Naive B cell (primary cell): ENCODE measurements at regions not wholly inside any gene's neighbourhood (a gene's known extent, or its start where the extent isn't known, plus 50 kb on each side); places are given as distances from the start of the nearest gene placed in this dataset.
"Not testable (repeated sequence)": the region's sequence is repeated elsewhere in the genome, so short reads cannot be mapped to it uniquely, and the experiment has no call there.

Source experiments
- ATAC-seq, 2 donors: fragments of 150-1000 bp; cut with Tn5 transposase; 2 replicates each; pipeline ENCODE4 v1.10.0; 2021; ENCODE audit warnings: low read depth in 2 of 2, mild to moderate bottlenecking in 2 of 2, moderate library complexity in 2 of 2
- DNase-seq: peaks from one replicate; pipeline ENCODE4 v3.0.0; 2022
- H3K27ac Mint-ChIP-seq, 6 donors: one replicate each; pipeline ENCODE4 v1.8.0; 2020 to 2022; ENCODE audit warnings: mild to moderate bottlenecking in 6 of 6, mixed read lengths in 6 of 6, moderate library complexity in 5 of 6, inconsistent platforms in 2 of 6
- H3K27me3 Mint-ChIP-seq, 3 donors: one replicate each; pipeline ENCODE4 v1.8.0; 2021 to 2022; ENCODE audit warnings: mixed read lengths in 3 of 3, mild to moderate bottlenecking in 1 of 3
- H3K36me3 Mint-ChIP-seq, 2 donors: one replicate each; pipeline ENCODE4 v1.8.0; 2020 to 2022; ENCODE audit warnings: mixed read lengths in 2 of 2, inconsistent platforms in 1 of 2, mild to moderate bottlenecking in 1 of 2
- H3K4me1 Mint-ChIP-seq, 3 donors: one replicate each; pipeline ENCODE4 v1.8.0; 2020 to 2022; ENCODE audit warnings: mixed read lengths in 3 of 3, inconsistent platforms in 1 of 3, mild to moderate bottlenecking in 1 of 3, moderate library complexity in 1 of 3
- H3K4me3 Mint-ChIP-seq, 8 donors: one replicate each; pipeline ENCODE4 v1.8.0; 2020 to 2022; ENCODE audit warnings: mild to moderate bottlenecking in 8 of 8, mixed read lengths in 8 of 8, moderate library complexity in 8 of 8, inconsistent platforms in 2 of 8
- H3K9me3 Mint-ChIP-seq, 7 donors: one replicate each; pipeline ENCODE4 v1.8.0; 2020 to 2022; ENCODE audit warnings: mixed read lengths in 7 of 7, mild to moderate bottlenecking in 5 of 7, inconsistent platforms in 2 of 7, moderate library complexity in 1 of 7

GRCh38 chr9:78714576-78714975, 417.7 kb downstream of the PSAT1 start:
- ATAC-seq (no peak), DNase-seq (no peak)
- Mint-ChIP-seq H3K4me3 (no peak overlapping the region), H3K36me3 (no peaks in the 10 kb centered on the region), H3K27me3 (peaks cover 0 to 9% (median 0%) of the 10 kb centered on the region in 3 donors), H3K27ac (no peak overlapping the region), H3K4me1 (peaks cover 0 to 7% (median 7%) of the 10 kb centered on the region in 3 donors), H3K9me3 (peaks cover 0 to 3% (median 0%) of the 10 kb centered on the region in 7 donors)

DNA sequence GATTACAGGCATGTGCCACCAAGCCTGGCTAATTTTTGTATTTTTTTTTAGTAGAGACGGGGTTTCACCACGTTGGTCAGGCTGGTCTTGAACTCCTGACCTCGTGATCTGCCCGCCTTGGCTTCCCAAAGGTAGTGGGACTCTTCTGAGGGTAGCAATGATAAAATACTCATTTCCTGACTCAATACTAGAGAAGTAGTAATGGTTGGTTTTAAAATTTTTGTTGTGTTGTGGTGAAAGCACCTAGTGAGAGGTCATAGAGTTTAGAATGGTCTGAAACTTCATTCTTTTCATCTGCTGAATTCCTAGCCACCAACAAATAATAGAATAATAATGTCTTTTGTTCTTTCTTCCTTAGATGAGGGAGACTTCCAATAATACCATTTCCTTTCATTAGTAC, 422.1 kb downstream of the PSAT1 start:
- H3K27me3 Mint-ChIP-seq, ATAC-seq, H3K4me3 Mint-ChIP-seq, H3K9me3 Mint-ChIP-seq, H3K36me3 Mint-ChIP-seq, H3K27ac Mint-ChIP-seq, DNase-seq: not testable (repeated sequence)
- peaks cover 5 to 12% (median 6%) of the 10 kb centered on the region in 3 donors for H3K4me1 Mint-ChIP-seq

GRCh38 chr9:78724896-78725295, 428.0 kb downstream of the PSAT1 start:
- no peak for ATAC-seq
- Mint-ChIP-seq H3K36me3 (peaks cover 23 to 30% of the 10 kb centered on the region in 2 donors), H3K4me3 (peak overlapping the region in 7 of 8 donors; percentile 9 to 65 (median 42)), H3K9me3 (peaks cover 19 to 55% (median 46%) of the 10 kb centered on the region in 7 donors), H3K27me3 (no peaks in the 10 kb centered on the region), H3K27ac (peak overlapping the region in 3 of 6 donors; percentile 21 to 71 (median 67)), H3K4me1 (peaks cover 25 to 46% (median 33%) of the 10 kb centered on the region in 3 donors)
- no peak for DNase-seq

DNA sequence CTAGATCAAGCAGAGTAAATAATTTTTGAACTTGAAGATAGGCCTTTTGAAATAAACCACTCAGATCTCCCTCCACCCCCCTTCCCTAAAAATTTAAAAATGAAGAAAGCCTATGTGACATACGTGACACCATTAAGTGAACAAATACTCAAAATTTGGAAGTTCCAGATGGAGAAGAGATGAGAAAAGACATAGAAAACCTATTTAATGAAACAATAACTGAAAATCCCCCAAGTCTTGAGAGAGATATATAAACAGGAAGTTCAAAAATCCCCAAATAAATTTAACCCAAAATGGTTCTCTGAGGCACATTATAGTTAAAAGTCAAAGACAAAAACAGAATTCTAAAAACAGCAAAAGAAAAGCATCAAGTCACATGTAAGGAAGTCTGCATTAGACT, 428.6 kb downstream of the PSAT1 start:
- H3K27me3 Mint-ChIP-seq: no peaks in the 10 kb centered on the region
- ATAC-seq: peak; percentile 76 to 83
- DNase-seq: no peak
- H3K4me1 Mint-ChIP-seq: peaks cover 25 to 45% (median 33%) of the 10 kb centered on the region in 3 donors
- peaks cover 23 to 30% of the 10 kb centered on the region in 2 donors for H3K36me3 Mint-ChIP-seq
- H3K4me3 Mint-ChIP-seq: peak overlapping the region in 6 of 8 donors; percentile 9 to 65 (median 38)
- H3K9me3 Mint-ChIP-seq: peaks cover 19 to 55% (median 46%) of the 10 kb centered on the region in 7 donors
- H3K27ac Mint-ChIP-seq: peak overlapping the region in 5 of 6 donors; percentile 21 to 76 (median 67)

DNA sequence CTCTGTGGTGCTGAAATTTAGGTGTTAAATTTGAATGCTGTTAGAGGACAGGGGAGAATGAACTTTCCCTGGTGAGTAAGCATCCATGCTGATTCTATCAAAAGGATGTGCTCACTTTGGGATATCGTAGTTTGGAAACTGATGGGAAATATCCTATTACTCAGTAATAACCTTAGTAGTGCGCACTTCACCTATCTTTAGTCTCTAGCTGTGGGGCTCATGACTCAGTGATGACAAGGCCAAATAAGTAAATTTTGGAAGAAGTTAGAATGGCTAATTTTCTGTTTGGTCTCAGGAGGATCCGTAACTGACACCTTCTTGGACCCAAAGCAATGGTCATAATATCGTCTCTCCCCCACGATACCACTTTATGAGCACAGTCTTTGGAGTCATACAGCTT, 448.4 kb downstream of the PSAT1 start:
- H3K27me3 Mint-ChIP-seq: no peaks in the 10 kb centered on the region
- no peak overlapping the region for H3K4me3 Mint-ChIP-seq
- peaks cover 0 to 17% (median 3%) of the 10 kb centered on the region in 7 donors for H3K9me3 Mint-ChIP-seq
- ATAC-seq (no peak), DNase-seq (no peak)
- no peaks in the 10 kb centered on the region for H3K4me1 Mint-ChIP-seq
- no peaks in the 10 kb centered on the region for H3K36me3 Mint-ChIP-seq
- H3K27ac Mint-ChIP-seq: no peak overlapping the region

DNA sequence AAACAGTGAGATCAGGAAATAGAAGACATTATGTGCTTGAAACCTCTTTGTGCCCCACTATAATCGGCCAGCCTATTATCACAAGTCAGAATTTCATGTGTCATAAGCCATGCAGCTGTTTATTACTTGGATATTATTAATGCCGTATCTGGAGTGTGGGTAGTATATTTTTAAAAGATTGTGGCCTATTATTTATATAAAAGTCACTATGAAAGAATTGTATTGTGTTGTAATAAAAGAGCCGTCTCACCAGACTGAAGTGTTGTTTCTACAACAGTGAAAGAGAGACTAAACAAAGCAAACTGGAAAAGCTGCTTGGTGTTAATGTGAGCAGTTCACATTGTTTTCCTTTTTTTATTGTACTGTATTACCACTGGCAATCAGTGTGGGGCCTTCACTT, 449.1 kb downstream of the PSAT1 start:
- no peak overlapping the region for H3K4me3 Mint-ChIP-seq
- no peaks in the 10 kb centered on the region for H3K4me1 Mint-ChIP-seq
- no peak for ATAC-seq
- H3K27ac Mint-ChIP-seq: no peak overlapping the region
- peaks cover 0 to 17% (median 5%) of the 10 kb centered on the region in 7 donors for H3K9me3 Mint-ChIP-seq
- H3K27me3 Mint-ChIP-seq: no peaks in the 10 kb centered on the region
- no peaks in the 10 kb centered on the region for H3K36me3 Mint-ChIP-seq
- DNase-seq: no peak

- Mint-ChIP-seq H3K27me3 (peaks cover 6 to 23% (median 18%) of the 10 kb centered on the region in 3 donors), H3K9me3 (peaks cover 0 to 32% (median 11%) of the 10 kb centered on the region in 7 donors), H3K36me3 (no peaks in the 10 kb centered on the region), H3K27ac (no peak overlapping the region), H3K4me1 (peaks cover 19 to 27% (median 22%) of the 10 kb centered on the region in 3 donors), H3K4me3 (no peak overlapping the region)
- DNase-seq (no peak), ATAC-seq (no peak)
These were observed 456.1 kb downstream of the PSAT1 start for GRCh38 chr9:78753039-78753438.

DNA sequence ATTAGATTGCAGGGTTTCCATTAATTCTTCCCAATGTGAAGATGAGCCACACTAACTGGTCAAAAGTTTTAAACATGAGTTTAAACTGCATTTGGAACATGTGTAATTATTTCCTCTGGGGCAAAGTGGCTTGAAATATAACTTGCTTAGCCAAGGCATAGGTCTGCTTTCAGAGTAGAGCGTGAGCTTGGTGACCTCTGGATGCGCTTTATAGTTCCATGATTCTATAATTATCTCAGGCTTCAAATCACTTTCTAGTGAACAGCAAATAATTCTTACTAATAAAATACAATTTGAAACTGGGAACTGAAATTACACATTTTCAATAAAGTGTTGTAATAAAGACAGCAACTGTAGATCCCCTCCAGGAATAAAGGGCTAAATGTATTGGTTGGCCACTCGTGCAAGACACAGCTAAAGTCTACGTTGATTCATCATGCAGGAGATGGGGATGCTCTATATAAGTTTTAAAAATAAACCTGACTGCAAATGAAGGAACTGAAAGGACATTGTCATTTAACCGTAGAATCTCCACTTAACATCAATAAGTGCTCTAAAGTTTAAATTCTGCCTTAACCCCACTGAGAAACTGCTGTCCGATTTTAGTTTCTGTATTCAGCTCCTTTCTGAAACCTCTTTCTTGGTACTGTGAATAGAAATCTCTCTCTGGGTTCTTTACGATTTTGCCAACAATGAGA, 460.0 kb downstream of the PSAT1 start:
- Mint-ChIP-seq H3K36me3 (no peaks in the 10 kb centered on the region), H3K27me3 (peaks cover 6 to 23% (median 18%) of the 10 kb centered on the region in 3 donors), H3K4me3 (peak overlapping the region in 7 of 8 donors; percentile 3 to 78 (median 66)), H3K27ac (peak overlapping the region in 1 of 6 donors; percentile 84), H3K9me3 (peaks cover 0 to 11% (median 7%) of the 10 kb centered on the region in 7 donors), H3K4me1 (peaks cover 21 to 27% (median 26%) of the 10 kb centered on the region in 3 donors)
- DNase-seq: peak; percentile 18
- ATAC-seq: peak; percentile 96

DNA sequence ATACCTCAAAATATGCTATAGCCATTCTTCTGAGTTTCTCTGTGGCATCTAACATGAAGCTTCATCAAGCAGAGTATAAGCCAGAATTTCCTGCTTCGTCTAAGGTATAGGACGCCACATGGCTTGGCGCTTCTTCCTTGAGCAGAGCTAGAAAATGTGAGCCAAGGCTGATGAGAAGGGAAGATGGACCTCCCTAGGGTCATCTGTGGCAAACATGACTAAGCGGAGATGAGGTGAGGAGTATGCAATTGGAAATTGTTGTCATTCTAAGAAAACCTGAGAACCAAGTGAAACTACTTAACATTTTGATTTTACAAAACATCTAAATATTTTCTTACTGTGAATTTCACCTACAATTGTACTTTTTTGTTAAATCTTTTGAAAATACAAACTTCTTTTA, 466.5 kb downstream of the PSAT1 start:
- no peak overlapping the region for H3K27ac Mint-ChIP-seq
- ATAC-seq (no peak), DNase-seq (no peak)
- H3K36me3 Mint-ChIP-seq: no peaks in the 10 kb centered on the region
- no peak overlapping the region for H3K4me3 Mint-ChIP-seq
- no peaks in the 10 kb centered on the region for H3K27me3 Mint-ChIP-seq
- H3K4me1 Mint-ChIP-seq: peaks cover 0 to under 1% (median 0%) of the 10 kb centered on the region in 3 donors
- H3K9me3 Mint-ChIP-seq: no peaks in the 10 kb centered on the region

DNA sequence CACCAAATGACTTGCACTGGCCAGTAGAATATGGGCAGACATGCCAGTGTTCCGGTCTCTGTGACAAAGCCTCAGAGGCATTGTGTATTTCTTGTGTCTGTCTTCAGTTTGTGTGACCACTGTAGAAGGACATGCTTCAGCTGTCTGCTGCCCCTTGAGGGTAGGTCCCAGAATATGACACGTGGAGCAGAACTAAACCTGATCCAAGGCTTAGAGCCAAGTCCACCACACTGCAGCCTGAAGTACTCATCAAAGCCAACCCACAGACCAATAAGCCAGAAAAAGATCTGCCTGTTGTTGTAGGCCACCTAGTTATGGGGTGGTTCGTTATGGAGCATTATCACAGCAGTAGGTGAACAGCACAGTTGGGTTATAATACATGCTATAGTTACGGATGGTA, 468.9 kb downstream of the PSAT1 start:
- DNase-seq (no peak), ATAC-seq (no peak)
- H3K4me3 Mint-ChIP-seq: no peak overlapping the region
- H3K9me3 Mint-ChIP-seq: no peaks in the 10 kb centered on the region
- H3K4me1 Mint-ChIP-seq: peaks cover 6 to 10% (median 9%) of the 10 kb centered on the region in 3 donors
- no peak overlapping the region for H3K27ac Mint-ChIP-seq
- no peaks in the 10 kb centered on the region for H3K27me3 Mint-ChIP-seq
- H3K36me3 Mint-ChIP-seq: no peaks in the 10 kb centered on the region

- peak overlapping the region in 1 of 6 donors; percentile 58 for H3K27ac Mint-ChIP-seq
- H3K4me3 Mint-ChIP-seq: no peak overlapping the region
- no peak for ATAC-seq
- no peaks in the 10 kb centered on the region for H3K9me3 Mint-ChIP-seq
- peaks cover 6 to 10% (median 9%) of the 10 kb centered on the region in 3 donors for H3K4me1 Mint-ChIP-seq
- no peaks in the 10 kb centered on the region for H3K27me3 Mint-ChIP-seq
- DNase-seq: no peak
- no peaks in the 10 kb centered on the region for H3K36me3 Mint-ChIP-seq
These were observed 470.6 kb downstream of the PSAT1 start for GRCh38 chr9:78767490-78767889.

DNA sequence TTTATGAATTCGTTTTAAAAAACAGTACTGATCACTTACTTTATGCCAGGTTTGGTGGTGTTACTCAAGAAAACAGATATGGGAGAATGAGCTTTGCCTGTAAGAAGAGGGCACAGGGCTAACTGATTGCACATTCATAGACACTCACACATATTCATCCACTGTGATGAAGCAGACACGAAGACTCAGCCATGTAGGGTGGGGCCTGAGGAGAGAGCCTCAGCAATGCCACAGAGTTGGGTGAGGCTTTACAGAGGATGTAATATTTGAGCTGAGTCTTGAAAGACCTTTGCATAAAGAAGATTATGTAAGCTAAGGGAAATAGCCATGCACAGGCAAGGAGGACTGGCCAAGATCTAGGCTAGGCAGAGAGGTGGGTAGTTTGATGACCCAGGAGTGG, 472.8 kb downstream of the PSAT1 start:
- no peak for ATAC-seq

DNA sequence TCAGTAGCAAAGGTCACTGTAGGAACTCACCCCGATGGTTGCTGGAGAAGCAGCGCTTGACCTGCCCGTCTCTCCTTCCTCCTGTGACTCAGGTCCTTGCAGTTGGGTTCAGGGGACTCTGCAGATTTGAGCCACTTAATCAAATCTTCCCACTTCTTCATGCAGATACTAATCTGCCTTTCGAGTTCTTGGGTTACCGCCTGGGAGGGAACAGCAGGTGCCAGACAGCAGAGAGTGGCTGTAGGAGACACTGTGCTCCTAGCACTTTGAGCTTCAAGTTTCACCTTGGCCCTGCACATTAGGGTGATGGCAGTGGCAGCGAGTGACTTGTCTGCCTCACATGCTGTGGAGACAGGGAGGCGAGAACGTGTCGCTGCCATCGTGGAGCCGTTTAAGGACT, 478.3 kb downstream of the PSAT1 start:
- DNase-seq (no peak), ATAC-seq (no peak)
- H3K27ac Mint-ChIP-seq: peak overlapping the region in 1 of 6 donors; percentile 48
- H3K4me1 Mint-ChIP-seq: peaks cover 18 to 27% (median 21%) of the 10 kb centered on the region in 3 donors
- no peaks in the 10 kb centered on the region for H3K9me3 Mint-ChIP-seq
- H3K36me3 Mint-ChIP-seq: no peaks in the 10 kb centered on the region
- H3K4me3 Mint-ChIP-seq: no peak overlapping the region
- H3K27me3 Mint-ChIP-seq: peaks cover 0 to 11% (median 6%) of the 10 kb centered on the region in 3 donors

More for the DNA sequence above, 472.8 kb downstream of the PSAT1 start:
- no peaks in the 10 kb centered on the region for H3K9me3 Mint-ChIP-seq
- H3K4me1 Mint-ChIP-seq: peaks cover 6 to 10% (median 9%) of the 10 kb centered on the region in 3 donors
- peak overlapping the region in 1 of 6 donors; percentile 72 for H3K27ac Mint-ChIP-seq
- no peaks in the 10 kb centered on the region for H3K36me3 Mint-ChIP-seq
- no peak for DNase-seq
- peaks cover 0 to 6% (median 0%) of the 10 kb centered on the region in 3 donors for H3K27me3 Mint-ChIP-seq
- H3K4me3 Mint-ChIP-seq: no peak overlapping the region

DNA sequence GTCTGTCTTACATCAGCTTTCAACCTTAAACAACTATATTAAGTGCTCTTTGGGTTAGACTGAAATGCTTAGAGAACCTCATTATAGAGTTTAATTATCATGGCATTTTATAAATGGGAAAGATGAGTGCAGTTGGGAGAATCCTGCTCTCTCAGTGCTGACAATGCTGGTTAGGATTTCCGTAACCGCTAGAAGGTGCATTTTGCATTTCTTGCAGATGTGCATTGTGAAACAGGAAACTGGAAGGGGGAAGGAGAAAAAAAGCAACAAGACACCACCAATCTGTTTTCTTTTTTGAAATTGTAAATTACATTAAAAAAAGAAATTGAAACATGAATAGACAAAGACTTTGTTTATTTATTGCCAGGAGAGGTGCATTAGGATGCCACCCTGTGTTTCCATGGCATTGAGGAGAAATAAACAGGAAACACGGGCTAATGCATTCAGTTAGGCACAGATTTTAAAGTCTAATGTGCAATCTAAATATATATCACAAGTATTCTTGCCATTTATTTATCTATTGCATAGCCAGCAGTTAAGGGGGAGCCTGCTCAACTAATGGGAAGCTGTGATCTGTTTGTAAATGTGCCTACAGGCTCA, 478.9 kb downstream of the PSAT1 start:
- Mint-ChIP-seq H3K36me3 (no peaks in the 10 kb centered on the region), H3K27me3 (peaks cover 0 to 14% (median 6%) of the 10 kb centered on the region in 3 donors), H3K4me3 (peak overlapping the region in 3 of 8 donors; percentile 4 to 51 (median 7)), H3K27ac (peak overlapping the region in 1 of 6 donors; percentile 35), H3K4me1 (peaks cover 18 to 27% (median 21%) of the 10 kb centered on the region in 3 donors), H3K9me3 (no peaks in the 10 kb centered on the region)
- no peak for ATAC-seq
- no peak for DNase-seq
